HL-60 (cell line): ENCODE measurements at regions not wholly inside any gene's neighbourhood (a gene's known extent, or its start where the extent isn't known, plus 50 kb on each side); places are given as distances from the start of the nearest gene placed in this dataset.

Experiments used
- DNase-seq, 2 experiments: peaks; one replicate each; pipeline ENCODE4 v3.0.0-alpha.2; 2010 to 2020; ENCODE audit warnings: low read depth in 1 of 2, low spot score in 1 of 2
- H3K27ac ChIP-seq: fragments of 250-450 bp; sonication (Bioruptor Pico); replicated peaks from 2 replicates; pipeline ENCODE4 v1.5.1; 2020; ENCODE audit warnings: mild to moderate bottlenecking, moderate library complexity
- H3K27me3 ChIP-seq: fragments of 250-450 bp; sonication (Bioruptor Pico); 2 replicates; pipeline ENCODE4 v1.5.1; 2021; ENCODE audit warnings: mild to moderate bottlenecking, moderate library complexity; ENCODE audit not compliant: insufficient read depth, poor library complexity, severe bottlenecking
- H3K4me3 ChIP-seq: replicated peaks from 2 replicates; pipeline ENCODE4 v1.5.1; 2011; ENCODE audit warnings: mild to moderate bottlenecking, control low read depth, low read length; ENCODE audit not compliant: insufficient read depth
- CTCF ChIP-seq: IDR thresholded peaks from one replicate; pipeline ENCODE4 v1.5.1; 2011; ENCODE audit warnings: low read length, control low read depth, inconsistent platforms; ENCODE audit not compliant: insufficient read depth
- GABPA ChIP-seq: IDR thresholded peaks from 2 replicates; pipeline ENCODE4 v1.6.1; 2012; ENCODE audit warnings: low read depth
- POLR2AphosphoS5 ChIP-seq: IDR thresholded peaks from 2 replicates; pipeline ENCODE4 v1.6.1; 2012; ENCODE audit warnings: low read depth
- REST ChIP-seq: IDR thresholded peaks from 2 replicates; pipeline ENCODE4 v1.6.1; 2012; ENCODE audit warnings: low read depth; ENCODE audit not compliant: insufficient replicate concordance
- SPI1 ChIP-seq: IDR thresholded peaks from 2 replicates; pipeline ENCODE4 v1.6.1; 2012; ENCODE audit warnings: low read depth, mild to moderate bottlenecking, borderline replicate concordance

GRCh38 chr6:101296169-101296960, 97.1 kb upstream of the GRIK2 start:
- TF ChIP-seq SPI1 (no peak), CTCF (no peak), REST (no peak), GABPA (no peak), POLR2AphosphoS5 (no peak)
- Histone ChIP-seq H3K27ac (no peak overlapping the region), H3K27me3 (no peaks in the 10 kb centered on the region), H3K4me3 (no peak overlapping the region)
- no peak for DNase-seq

- no peak overlapping the region for H3K27ac ChIP-seq
- DNase-seq: no peak
- TF ChIP-seq REST (no peak), SPI1 (no peak), CTCF (no peak), POLR2AphosphoS5 (no peak), GABPA (no peak)
- no peaks in the 10 kb centered on the region for H3K27me3 ChIP-seq
- no peak overlapping the region for H3K4me3 ChIP-seq
These were observed 90.9 kb upstream of the GRIK2 start for GRCh38 chr6:101302593-101302992.

- no peak overlapping the region for H3K27ac ChIP-seq
- DNase-seq: no peak
- no peak overlapping the region for H3K4me3 ChIP-seq
- no peaks in the 10 kb centered on the region for H3K27me3 ChIP-seq
- TF ChIP-seq GABPA (no peak), POLR2AphosphoS5 (no peak), CTCF (no peak), REST (no peak), SPI1 (no peak)
These were observed 90.0 kb upstream of the GRIK2 start for GRCh38 chr6:101303495-101303894.
